Urinary bladder (tissue), 3 donors: ENCODE measurements at regions not wholly inside any gene's neighbourhood (a gene's known extent, or its start where the extent isn't known, plus 50 kb on each side); places are given as distances from the start of the nearest gene placed in this dataset.
"Not testable (repeated sequence)": the region's sequence is repeated elsewhere in the genome, so short reads cannot be mapped to it uniquely, and the experiment has no call there.

Experiments used
- DNase-seq: peaks from one replicate; pipeline ENCODE4 v3.0.0-alpha.2; 2015; ENCODE audit errors: extremely low spot score
- H3K27ac ChIP-seq: one replicate; pipeline ENCODE4 v1.5.1; 2013; ENCODE audit warnings: low read depth, mild to moderate bottlenecking, moderate library complexity
- H3K36me3 ChIP-seq: one replicate; pipeline ENCODE4 v1.6.1; 2013; ENCODE audit warnings: mild to moderate bottlenecking, moderate library complexity; ENCODE audit not compliant: insufficient read depth
- H3K4me1 ChIP-seq: one replicate; pipeline ENCODE4 v1.6.1; 2013; ENCODE audit warnings: mild to moderate bottlenecking, moderate library complexity; ENCODE audit not compliant: insufficient read depth
- H3K4me3 ChIP-seq: one replicate; pipeline ENCODE4 v1.5.1; 2013; ENCODE audit warnings: low read depth, low read length
- WGBS: extraction: QIAGEN DNeasy Blood & Tissue Kit; methylation state at CpG from one replicate; pipeline ENCODE4 v1.1.7; 2013; 5-methylcytosine and 5-hydroxymethylcytosine counted together
- donor health status: healthy with polysubstance abuse.
- donor health status: healthy.

DNA sequence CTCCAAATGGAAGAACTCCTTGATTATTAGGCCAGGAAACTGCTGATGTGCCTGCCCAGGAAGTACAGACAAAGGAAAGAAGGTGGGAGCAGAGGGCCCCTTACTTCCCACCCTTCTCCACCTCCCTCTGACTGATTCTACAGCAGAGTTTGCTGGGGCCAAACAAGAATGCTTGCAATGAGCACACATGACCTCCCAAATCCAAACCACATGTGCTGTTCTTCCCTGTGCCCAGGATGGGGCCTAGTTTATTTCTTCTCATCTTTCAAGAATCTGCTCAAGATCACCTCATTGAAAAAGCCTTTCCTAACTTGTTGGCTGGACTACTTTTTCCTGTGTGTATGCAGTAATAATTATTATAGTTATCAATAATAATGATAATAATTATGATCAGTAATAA, 286.1 kb downstream of the RAB38 start:
- no peak overlapping the region for H3K27ac ChIP-seq
- H3K36me3 ChIP-seq: no peaks in the 10 kb centered on the region
- DNase-seq: no peak
- H3K4me1 ChIP-seq: no peaks in the 10 kb centered on the region
- H3K4me3 ChIP-seq: no peak overlapping the region

DNA sequence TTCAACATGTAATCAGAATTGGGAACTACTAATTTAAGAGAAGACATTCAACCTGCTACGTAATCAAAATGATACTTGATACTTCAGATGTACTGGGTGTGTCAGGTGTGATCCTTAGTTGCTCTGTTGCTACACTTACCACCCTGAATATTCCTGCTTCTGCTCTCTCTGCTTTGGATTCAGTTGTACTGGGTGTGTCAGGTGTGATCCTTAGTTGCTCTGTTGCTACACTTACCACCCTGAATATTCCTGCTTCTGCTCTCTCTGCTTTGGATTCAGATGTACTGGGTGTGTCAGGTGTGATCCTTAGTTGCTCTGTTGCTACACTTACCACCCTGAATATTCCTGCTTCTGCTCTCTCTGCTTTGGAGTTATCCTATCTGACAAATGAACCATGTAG, 290.2 kb downstream of the RAB38 start:
- H3K36me3 ChIP-seq, DNase-seq: not testable (repeated sequence)

DNA sequence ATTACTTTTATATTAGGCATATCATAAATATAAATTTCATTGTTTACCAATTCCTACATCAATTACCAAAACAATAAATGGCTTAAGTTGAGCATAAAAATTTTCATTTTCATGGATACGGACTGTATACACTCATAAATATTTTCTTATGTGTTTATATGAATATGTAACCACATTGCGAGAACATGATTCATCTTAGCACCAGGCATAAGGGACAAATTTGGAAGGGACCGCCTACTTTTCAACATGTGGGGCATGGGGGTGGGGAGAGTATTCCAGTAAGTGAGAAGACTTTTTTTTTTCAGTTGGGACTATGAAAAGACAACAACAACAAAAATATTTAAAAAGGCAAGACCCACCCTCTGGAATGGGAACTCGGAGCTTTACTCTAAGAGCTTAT, 296.1 kb downstream of the RAB38 start:
- H3K27ac ChIP-seq: no peak overlapping the region
- DNase-seq: no peak
- H3K4me1 ChIP-seq: no peaks in the 10 kb centered on the region
- 72% methylated on average over 4 of the region's 4 CpGs for WGBS
- no peak overlapping the region for H3K4me3 ChIP-seq
- no peaks in the 10 kb centered on the region for H3K36me3 ChIP-seq

More for the DNA sequence above, 290.2 kb downstream of the RAB38 start:
- H3K4me1 ChIP-seq, H3K4me3 ChIP-seq, H3K27ac ChIP-seq: not testable (repeated sequence)
- 97% methylated on average over 1 of the region's 1 CpG for WGBS

DNA sequence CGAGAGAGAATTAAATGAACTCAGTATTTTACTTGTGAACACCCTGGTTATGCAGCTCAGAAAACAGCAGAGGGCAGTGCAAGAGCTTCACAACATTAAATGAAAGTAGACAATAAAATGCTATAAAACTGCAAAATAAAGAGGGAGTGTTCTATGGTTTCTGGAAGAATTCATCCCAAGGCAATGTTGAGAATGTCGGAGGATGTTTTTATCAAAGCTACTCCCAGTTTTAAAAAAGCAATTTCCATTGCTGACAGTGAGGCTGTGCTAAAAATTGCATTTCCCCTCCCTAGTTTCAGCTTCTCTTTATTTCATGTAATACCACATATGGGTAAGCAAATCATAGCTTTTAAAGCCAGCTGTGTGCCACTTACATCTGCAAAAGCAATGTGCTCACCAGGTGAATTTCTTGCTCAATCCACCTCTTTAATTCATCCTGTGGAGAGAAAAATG, 296.8 kb downstream of the RAB38 start:
- Histone ChIP-seq H3K4me1 (no peaks in the 10 kb centered on the region), H3K36me3 (no peaks in the 10 kb centered on the region), H3K27ac (no peak overlapping the region), H3K4me3 (no peak overlapping the region)
- 16% methylated on average over 2 of the region's 2 CpGs for WGBS
- peak; percentile 56 for DNase-seq

DNA sequence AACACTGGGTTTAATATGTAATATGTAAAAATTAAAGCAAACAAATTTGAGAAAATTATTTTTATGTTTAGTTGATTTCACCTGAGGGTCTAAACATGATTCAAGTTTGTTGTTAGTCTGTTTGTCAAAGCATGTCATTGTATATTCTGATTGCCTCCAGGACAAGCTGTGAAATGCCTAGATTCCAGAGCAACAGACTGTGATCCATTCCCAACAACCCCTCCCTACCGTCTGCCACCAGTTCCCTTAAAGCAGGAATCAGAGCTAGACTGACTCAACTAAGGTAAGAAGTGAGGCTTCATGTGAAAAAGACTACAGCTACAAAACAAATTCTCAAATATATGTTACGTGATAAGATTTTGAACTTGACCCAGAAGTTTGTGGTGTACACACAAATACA, 304.2 kb downstream of the RAB38 start:
- Histone ChIP-seq H3K36me3 (no peaks in the 10 kb centered on the region), H3K4me1 (no peaks in the 10 kb centered on the region), H3K4me3 (no peak overlapping the region), H3K27ac (no peak overlapping the region)
- 76% methylated on average over 2 of the region's 2 CpGs for WGBS
- DNase-seq: no peak

DNA sequence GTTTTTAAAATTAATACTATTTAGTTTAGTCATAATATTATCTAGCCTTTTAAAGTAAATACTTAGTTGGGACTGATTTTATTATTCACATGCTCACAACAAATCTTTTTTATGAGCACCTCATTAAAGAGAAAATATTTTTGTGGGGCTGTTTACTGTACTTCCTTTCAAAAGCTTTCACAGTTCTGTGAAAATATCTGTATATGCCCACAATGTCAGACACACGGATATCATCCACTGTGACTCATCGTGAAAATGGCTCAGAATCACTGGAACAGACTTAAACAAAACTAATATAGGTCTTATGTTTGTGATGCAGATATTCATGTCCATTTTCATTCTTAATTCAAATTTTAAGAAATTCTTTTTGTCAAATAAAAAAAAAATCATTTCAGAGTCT, 305.2 kb downstream of the RAB38 start:
- WGBS: 41% methylated on average over 2 of the region's 2 CpGs
- H3K27ac ChIP-seq: no peak overlapping the region
- no peak for DNase-seq
- H3K4me3 ChIP-seq: no peak overlapping the region
- H3K4me1 ChIP-seq: no peaks in the 10 kb centered on the region
- H3K36me3 ChIP-seq: no peaks in the 10 kb centered on the region

DNA sequence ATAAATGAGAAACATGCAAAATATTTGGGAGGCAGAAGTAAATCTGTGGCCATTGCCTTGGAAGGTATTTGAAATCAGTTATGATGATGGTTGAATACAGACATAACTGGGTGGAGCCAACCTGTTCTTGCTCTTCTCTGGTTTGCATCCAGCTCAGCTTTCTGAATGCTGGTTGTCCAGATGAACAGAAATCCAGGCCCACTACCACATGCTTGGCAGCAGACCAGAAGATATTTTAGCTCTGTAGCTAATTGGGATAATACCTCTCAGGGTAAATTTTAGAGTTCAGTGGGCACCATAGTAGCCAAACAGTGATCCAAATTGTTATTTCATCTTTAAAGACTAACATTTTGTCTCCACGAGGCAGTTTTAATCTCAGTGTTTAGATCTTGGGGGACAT, 308.3 kb downstream of the RAB38 start:
- H3K36me3 ChIP-seq: no peaks in the 10 kb centered on the region
- no peaks in the 10 kb centered on the region for H3K4me1 ChIP-seq
- WGBS: 42% methylated on average over 1 of the region's 1 CpG
- no peak overlapping the region for H3K27ac ChIP-seq
- DNase-seq: no peak
- H3K4me3 ChIP-seq: no peak overlapping the region

DNA sequence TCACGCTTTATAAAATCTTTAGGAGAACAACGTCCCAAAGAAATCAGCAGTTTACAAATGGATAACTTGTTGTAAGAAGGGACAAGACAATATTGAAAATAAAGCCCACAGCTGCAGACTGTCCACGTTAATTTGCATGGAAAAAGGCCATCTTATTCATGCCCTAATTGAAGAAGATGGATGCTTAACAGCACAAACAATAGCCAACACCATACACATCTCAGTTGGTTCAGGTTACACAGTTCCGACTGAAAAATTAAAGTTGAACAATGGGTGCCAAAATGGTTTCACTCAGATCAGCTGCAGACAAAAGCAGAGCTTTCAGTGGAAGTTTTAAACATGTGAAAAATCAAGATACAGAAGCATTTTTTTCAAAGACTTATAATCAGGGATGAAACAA, 314.2 kb downstream of the RAB38 start:
- Histone ChIP-seq H3K4me3 (no peak overlapping the region), H3K27ac (no peak overlapping the region), H3K36me3 (no peaks in the 10 kb centered on the region), H3K4me1 (no peaks in the 10 kb centered on the region)
- WGBS: 70% methylated on average over 4 of the region's 4 CpGs
- no peak for DNase-seq

DNA sequence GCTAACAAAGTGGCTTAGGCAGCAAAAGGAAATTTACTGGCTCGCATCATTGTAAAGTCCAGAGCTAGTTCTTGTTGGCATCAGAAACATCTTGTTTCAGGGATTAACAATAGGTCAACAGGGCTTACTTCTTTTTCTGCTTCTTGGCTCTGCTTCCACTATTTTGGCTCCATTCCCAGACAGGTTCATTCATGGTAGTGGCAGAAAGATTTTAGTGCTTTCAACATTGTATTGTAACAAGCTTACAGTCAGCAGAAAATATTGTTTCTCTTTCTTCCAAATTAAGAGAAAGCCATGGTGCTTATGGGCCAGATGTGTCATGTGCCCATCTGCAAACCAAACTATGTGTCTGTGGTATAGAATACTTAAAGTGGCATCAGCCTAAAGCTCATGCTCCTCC, 315.6 kb downstream of the RAB38 start:
- Histone ChIP-seq H3K36me3 (no peaks in the 10 kb centered on the region), H3K27ac (no peak overlapping the region), H3K4me3 (no peak overlapping the region), H3K4me1 (no peaks in the 10 kb centered on the region)
- WGBS: 57% methylated on average over 1 of the region's 1 CpG
- DNase-seq: peak; percentile 29

DNA sequence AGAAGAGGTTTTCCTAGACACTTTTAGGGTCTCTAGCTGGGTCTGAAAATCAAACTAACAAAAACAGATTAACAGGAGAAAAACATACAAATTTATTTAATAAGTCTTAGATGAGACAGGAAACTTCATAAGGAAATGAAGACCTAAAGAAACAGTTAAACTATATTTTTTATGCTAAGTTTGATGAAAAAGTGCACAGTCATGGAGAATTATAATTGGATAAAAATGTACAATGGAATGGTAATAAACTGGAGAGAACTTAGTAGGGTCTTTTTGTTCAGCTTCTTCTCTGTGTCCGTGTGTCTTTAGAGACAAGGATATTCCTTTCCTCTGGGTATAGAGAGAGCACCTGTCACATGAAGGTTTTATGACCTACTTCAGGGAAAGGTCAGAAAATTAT, 323.4 kb downstream of the RAB38 start:
- no peak overlapping the region for H3K4me3 ChIP-seq

DNA sequence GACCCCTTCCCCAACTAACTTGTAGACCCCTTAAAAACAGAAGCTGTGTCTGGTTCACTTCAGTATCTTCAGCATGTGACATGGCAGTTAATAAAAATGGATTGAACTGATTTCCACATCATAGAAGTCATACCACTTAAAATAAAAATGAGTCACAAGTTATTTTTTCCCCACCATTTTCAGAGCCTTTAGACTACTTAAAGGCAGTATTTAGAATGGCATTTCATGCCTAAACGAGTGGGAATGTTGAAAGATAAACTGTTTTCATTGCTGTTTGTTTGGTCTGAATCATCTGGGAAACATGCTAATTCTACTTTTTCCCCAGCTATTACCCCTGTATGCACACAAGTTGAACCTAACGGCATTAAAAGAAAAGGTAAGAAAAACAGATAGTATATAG, 324.0 kb downstream of the RAB38 start:
- no peak overlapping the region for H3K27ac ChIP-seq

More for the DNA sequence above, 323.4 kb downstream of the RAB38 start:
- Histone ChIP-seq H3K36me3 (no peaks in the 10 kb centered on the region), H3K27ac (no peak overlapping the region), H3K4me1 (no peaks in the 10 kb centered on the region)
- 81% methylated on average over 1 of the region's 1 CpG for WGBS
- no peak for DNase-seq

DNA sequence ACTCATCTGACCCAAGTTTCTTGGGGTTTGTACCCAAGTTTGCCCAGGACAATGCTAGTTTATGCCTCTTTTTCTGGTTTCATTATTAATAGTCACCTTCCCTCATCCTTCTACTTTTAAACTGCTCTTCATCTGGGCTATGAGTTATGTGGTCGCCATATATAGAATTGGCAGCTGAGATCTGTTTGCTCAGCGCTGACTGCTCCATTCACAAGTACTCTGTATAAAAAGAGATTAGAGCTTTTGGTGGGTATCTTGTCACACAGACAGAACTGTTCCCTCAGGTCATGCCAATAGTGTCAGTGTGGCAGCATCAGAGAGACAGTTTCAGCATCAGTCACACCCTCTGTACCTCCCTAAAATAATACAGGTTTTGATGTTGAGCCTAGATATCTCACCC, 326.0 kb downstream of the RAB38 start:
- Histone ChIP-seq H3K36me3 (no peaks in the 10 kb centered on the region), H3K4me3 (no peak overlapping the region), H3K27ac (no peak overlapping the region), H3K4me1 (no peaks in the 10 kb centered on the region)
- no peak for DNase-seq
- 83% methylated on average over 2 of the region's 2 CpGs for whole genome bisulfite sequencing

More for the DNA sequence above, 324.0 kb downstream of the RAB38 start:
- no peak for DNase-seq
- 52% methylated on average over 2 of the region's 2 CpGs for WGBS
- H3K4me3 ChIP-seq: no peak overlapping the region
- H3K4me1 ChIP-seq: no peaks in the 10 kb centered on the region
- H3K36me3 ChIP-seq: no peaks in the 10 kb centered on the region

DNA sequence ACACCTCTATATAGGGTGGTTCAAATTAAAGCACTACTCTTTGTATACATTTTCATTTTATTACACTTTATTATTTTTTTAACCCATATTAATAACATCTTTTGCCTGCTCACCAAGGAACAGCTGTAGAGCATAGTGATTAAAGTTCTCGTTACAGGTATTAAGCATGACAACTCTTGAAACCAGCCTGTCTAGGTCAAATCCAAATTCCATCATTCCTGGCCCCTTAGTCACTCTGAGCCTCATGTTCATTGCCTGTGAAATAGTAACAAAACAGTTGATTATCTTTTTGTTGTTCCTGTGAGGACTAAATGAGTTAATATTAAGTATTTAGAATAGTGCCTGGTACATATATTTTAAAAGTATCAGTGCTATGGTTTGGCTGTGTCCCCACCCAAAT, 334.5 kb downstream of the RAB38 start:
- no peak for DNase-seq
- H3K36me3 ChIP-seq: no peaks in the 10 kb centered on the region
- H3K27ac ChIP-seq: no peak overlapping the region
- no peak overlapping the region for H3K4me3 ChIP-seq
- H3K4me1 ChIP-seq: no peaks in the 10 kb centered on the region
- 89% methylated on average over 1 of the region's 1 CpG for WGBS

DNA sequence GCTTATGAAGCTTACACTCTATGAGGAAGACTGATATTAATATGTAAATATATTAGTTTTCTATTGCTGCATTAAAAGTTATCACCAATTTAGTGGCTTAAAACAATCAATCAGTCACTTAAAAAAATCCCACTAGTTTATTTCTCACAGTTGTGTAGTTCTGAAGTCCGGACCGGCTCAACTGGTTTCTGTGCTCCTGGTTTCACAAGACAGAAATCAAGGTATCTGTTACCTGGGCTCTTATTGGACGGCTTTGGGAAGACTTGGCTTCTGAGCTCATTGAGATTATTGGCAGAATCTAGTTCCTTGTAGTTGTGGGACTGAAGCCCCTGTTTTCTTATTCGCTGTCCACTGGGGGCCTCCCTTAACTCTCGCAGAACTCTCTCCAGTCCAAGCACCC, 343.0 kb downstream of the RAB38 start:
- H3K4me1 ChIP-seq: no peaks in the 10 kb centered on the region
- WGBS: 92% methylated on average over 5 of the region's 5 CpGs
- H3K27ac ChIP-seq: no peak overlapping the region
- H3K36me3 ChIP-seq: no peaks in the 10 kb centered on the region
- H3K4me3 ChIP-seq: no peak overlapping the region
- no peak for DNase-seq

DNA sequence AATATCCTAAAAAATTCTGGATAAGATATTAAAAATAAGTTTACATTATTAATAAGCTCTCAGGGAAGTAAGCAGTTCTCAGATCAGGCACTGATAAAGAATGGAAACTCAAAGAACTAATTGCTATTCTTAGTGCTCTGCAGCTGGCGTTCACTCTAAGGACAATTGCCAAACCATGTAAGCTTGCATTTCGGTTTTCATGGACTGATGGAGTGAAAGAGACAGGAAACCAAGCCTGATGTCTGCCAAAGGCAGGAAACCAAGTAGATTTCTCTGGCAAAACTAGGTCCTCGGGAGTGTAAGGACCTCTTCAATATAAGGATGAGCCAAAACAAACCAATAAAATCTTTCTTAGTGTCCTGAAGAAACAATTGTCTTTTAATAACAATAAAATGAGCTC, 355.2 kb downstream of the RAB38 start:
- no peak overlapping the region for H3K4me3 ChIP-seq

More for the DNA sequence above, 355.2 kb downstream of the RAB38 start:
- peak; percentile 25 for DNase-seq
- H3K36me3 ChIP-seq: no peaks in the 10 kb centered on the region
- no peak overlapping the region for H3K27ac ChIP-seq
- WGBS: 18% methylated on average over 3 of the region's 3 CpGs
- H3K4me1 ChIP-seq: no peaks in the 10 kb centered on the region
